WTC11 (cell line): ENCODE measurements at regions not wholly inside any gene's neighbourhood (a gene's known extent, or its start where the extent isn't known, plus 50 kb on each side); places are given as distances from the start of the nearest gene placed in this dataset.

ENCODE experiments used
- ATAC-seq: fragments of 200-7000 bp; cut with Tn5 transposase; 2 replicates; pipeline ENCODE4 v1.10.0; 2021; ENCODE audit warnings: mild to moderate bottlenecking, moderate library complexity
- CTCF ChIA-PET: fragments of 300-600 bp; sonication (Branson Sonifier 250); formaldehyde crosslinking; loops from one replicate; lab custom pipeline; 2021; ENCODE audit warnings: antibody characterized with exemption; lab: Charles Lee
- POLR2A ChIA-PET: fragments of 350-600 bp; sonication (Branson Sonifier 250); formaldehyde crosslinking; loops from one replicate; lab custom pipeline; 2021; ENCODE audit warnings: antibody characterized with exemption; lab: Charles Lee
- DNase-seq: peaks from one replicate; pipeline ENCODE4 v3.0.0; 2021; ENCODE audit warnings: low spot score
- H3K27ac Mint-ChIP-seq: 2 replicates; pipeline ENCODE4 v1.8.0; 2021; ENCODE audit warnings: mixed read lengths
- H3K27me3 Mint-ChIP-seq: 2 replicates; pipeline ENCODE4 v1.8.0; 2021; ENCODE audit warnings: low read depth, mild to moderate bottlenecking, moderate library complexity, mixed read lengths
- H3K36me3 Mint-ChIP-seq: 2 replicates; pipeline ENCODE4 v1.8.0; 2021; ENCODE audit warnings: mixed read lengths
- H3K4me1 Mint-ChIP-seq: 2 replicates; pipeline ENCODE4 v1.8.0; 2022; ENCODE audit warnings: mixed read lengths
- H3K4me3 Mint-ChIP-seq: 2 replicates; pipeline ENCODE4 v1.8.0; 2021; ENCODE audit warnings: mild to moderate bottlenecking, moderate library complexity, mixed read lengths
- H3K9me3 Mint-ChIP-seq: 2 replicates; pipeline ENCODE4 v1.8.0; 2021; ENCODE audit warnings: mixed read lengths
- CREM ChIP-seq: sonication (generic); formaldehyde crosslinking; IDR thresholded peaks from 2 replicates; pipeline ENCODE4 v1.8.1; 2022; ENCODE audit warnings: mild to moderate bottlenecking, missing genetic modification reagents, moderate library complexity
- ELF4 ChIP-seq: sonication (generic); formaldehyde crosslinking; IDR thresholded peaks from 2 replicates; pipeline ENCODE4 v1.8.1; 2022; ENCODE audit warnings: low read depth, mild to moderate bottlenecking, moderate library complexity, missing genetic modification reagents
- EMX1 ChIP-seq: fragments of 250-450 bp; sonication (Bioruptor Pico); IDR thresholded peaks from 2 replicates; pipeline ENCODE4 v1.8.0; 2021; ENCODE audit warnings: mild to moderate bottlenecking
- ETV6 ChIP-seq: sonication (generic); formaldehyde crosslinking; IDR thresholded peaks from 2 replicates; pipeline ENCODE4 v1.8.1; 2022; ENCODE audit warnings: mild to moderate bottlenecking, missing genetic modification reagents
- GABPB1 ChIP-seq: sonication (generic); formaldehyde crosslinking; IDR thresholded peaks from 2 replicates; pipeline ENCODE4 v1.8.1; 2023; ENCODE audit warnings: mild to moderate bottlenecking, missing genetic modification reagents
- JUN ChIP-seq: sonication (generic); formaldehyde crosslinking; IDR thresholded peaks from 2 replicates; pipeline ENCODE4 v1.8.0; 2023; ENCODE audit warnings: mild to moderate bottlenecking, missing genetic modification reagents
- MYBL2 ChIP-seq: sonication (generic); formaldehyde crosslinking; IDR thresholded peaks from 2 replicates; pipeline ENCODE4 v1.8.1; 2023; ENCODE audit warnings: mild to moderate bottlenecking, moderate library complexity, missing genetic modification reagents
- NFYB ChIP-seq: sonication (generic); formaldehyde crosslinking; conservative IDR thresholded peaks from 2 replicates; pipeline ENCODE4 v1.8.0; 2022; ENCODE audit warnings: low read depth, missing genetic modification reagents
- SP1 ChIP-seq: sonication (generic); formaldehyde crosslinking; conservative IDR thresholded peaks from 2 replicates; pipeline ENCODE4 v1.8.1; 2022; ENCODE audit warnings: missing genetic modification reagents
- TEAD1 ChIP-seq: sonication (generic); formaldehyde crosslinking; IDR thresholded peaks from 2 replicates; pipeline ENCODE4 v1.8.0; 2022; ENCODE audit warnings: mild to moderate bottlenecking, missing genetic modification reagents
- TF ChIP-seq, protein P1 (sequence below): sonication (generic); formaldehyde crosslinking; conservative IDR thresholded peaks from 2 replicates; pipeline ENCODE4 v1.8.1; 2023; ENCODE audit warnings: mild to moderate bottlenecking, low read depth, missing genetic modification reagents, moderate library complexity
- TF ChIP-seq, protein P2 (sequence below): sonication (generic); formaldehyde crosslinking; IDR thresholded peaks from 2 replicates; pipeline ENCODE4 v1.8.0; 2023; ENCODE audit warnings: missing genetic modification reagents, mild to moderate bottlenecking, borderline replicate concordance
- TF ChIP-seq, protein P3 (sequence below): fragments of 250-450 bp; sonication (Bioruptor Pico); IDR thresholded peaks from 2 replicates; pipeline ENCODE4 v1.9.0; 2021; ENCODE audit warnings: mild to moderate bottlenecking, borderline replicate concordance
- TF ChIP-seq, protein P4 (sequence below): sonication (generic); formaldehyde crosslinking; IDR thresholded peaks from 2 replicates; pipeline ENCODE4 v1.8.0; 2022; ENCODE audit warnings: mild to moderate bottlenecking, missing genetic modification reagents
- TF ChIP-seq, protein P5 (sequence below): sonication (generic); formaldehyde crosslinking; IDR thresholded peaks from 2 replicates; pipeline ENCODE4 v1.8.0; 2022; ENCODE audit warnings: missing genetic modification reagents
- TF ChIP-seq, protein P6 (sequence below): sonication (generic); formaldehyde crosslinking; conservative IDR thresholded peaks from 2 replicates; pipeline ENCODE4 v1.8.1; 2022; ENCODE audit warnings: mild to moderate bottlenecking, missing genetic modification reagents
- TF ChIP-seq, protein P7 (sequence below): fragments of 250-450 bp; sonication (Bioruptor Pico); conservative IDR thresholded peaks from 2 replicates; pipeline ENCODE4 v1.9.0; 2021; ENCODE audit warnings: mild to moderate bottlenecking

DNA sequence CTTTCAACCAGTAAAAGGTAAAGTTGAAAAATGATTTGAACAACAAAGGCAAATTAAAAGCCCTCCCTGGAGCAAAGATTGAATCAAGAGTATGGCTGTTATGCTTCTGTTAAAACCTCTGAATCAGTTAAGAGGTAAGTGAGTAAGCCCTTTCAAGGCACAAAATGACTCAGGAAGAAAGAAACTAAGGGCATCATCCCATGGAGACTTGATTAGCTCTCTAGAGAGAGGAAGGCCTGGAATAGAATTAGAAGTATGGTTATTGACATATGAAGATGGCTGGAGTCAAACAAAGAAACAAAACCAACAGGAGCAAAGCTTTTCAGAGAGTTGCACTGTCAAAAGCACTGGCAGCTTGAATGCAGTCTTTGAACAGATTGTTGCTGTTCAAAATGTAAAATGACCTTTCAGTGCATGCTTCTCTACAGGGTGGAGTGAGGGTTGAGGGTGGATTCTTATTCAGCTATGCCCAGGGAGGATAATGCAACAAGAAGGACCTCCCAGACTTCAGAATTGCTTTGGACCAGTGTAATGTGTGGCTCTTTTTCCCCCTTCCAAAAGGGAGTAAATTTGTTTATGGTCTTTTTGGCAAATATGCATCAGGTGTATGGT, 365.5 kb downstream of the GBA3 start:
- POLR2A ChIA-PET, result no interaction called here

More for the DNA sequence above, 365.5 kb downstream of the GBA3 start:
- peaks cover 11% of the 10 kb centered on the region for H3K4me1 Mint-ChIP-seq
- peaks cover 4% of the 10 kb centered on the region; the same call in 1 of the 2 replicates for H3K9me3 Mint-ChIP-seq
- CTCF ChIA-PET, result no interaction called here
- no peak for DNase-seq
- H3K4me3 Mint-ChIP-seq, result no peak overlapping the region
- H3K27ac Mint-ChIP-seq, result no peak overlapping the region
- H3K36me3 Mint-ChIP-seq, result no peaks in the 10 kb centered on the region
- no peaks in the 10 kb centered on the region for H3K27me3 Mint-ChIP-seq
- ATAC-seq, result no peak
- TF ChIP-seq JUN (CRISPR knock-in tag) (no peak), EMX1 (CRISPR knock-in tag) (no peak), CREM (CRISPR knock-in tag) (no peak), ETV6 (CRISPR knock-in tag) (no peak), NFYB (no peak), SP1 (CRISPR knock-in tag) (no peak), GABPB1 (CRISPR knock-in tag) (no peak), ELF4 (CRISPR knock-in tag) (no peak), TEAD1 (CRISPR knock-in tag) (no peak), MYBL2 (CRISPR knock-in tag) (no peak)
- TF ChIP-seq, protein P1, sequence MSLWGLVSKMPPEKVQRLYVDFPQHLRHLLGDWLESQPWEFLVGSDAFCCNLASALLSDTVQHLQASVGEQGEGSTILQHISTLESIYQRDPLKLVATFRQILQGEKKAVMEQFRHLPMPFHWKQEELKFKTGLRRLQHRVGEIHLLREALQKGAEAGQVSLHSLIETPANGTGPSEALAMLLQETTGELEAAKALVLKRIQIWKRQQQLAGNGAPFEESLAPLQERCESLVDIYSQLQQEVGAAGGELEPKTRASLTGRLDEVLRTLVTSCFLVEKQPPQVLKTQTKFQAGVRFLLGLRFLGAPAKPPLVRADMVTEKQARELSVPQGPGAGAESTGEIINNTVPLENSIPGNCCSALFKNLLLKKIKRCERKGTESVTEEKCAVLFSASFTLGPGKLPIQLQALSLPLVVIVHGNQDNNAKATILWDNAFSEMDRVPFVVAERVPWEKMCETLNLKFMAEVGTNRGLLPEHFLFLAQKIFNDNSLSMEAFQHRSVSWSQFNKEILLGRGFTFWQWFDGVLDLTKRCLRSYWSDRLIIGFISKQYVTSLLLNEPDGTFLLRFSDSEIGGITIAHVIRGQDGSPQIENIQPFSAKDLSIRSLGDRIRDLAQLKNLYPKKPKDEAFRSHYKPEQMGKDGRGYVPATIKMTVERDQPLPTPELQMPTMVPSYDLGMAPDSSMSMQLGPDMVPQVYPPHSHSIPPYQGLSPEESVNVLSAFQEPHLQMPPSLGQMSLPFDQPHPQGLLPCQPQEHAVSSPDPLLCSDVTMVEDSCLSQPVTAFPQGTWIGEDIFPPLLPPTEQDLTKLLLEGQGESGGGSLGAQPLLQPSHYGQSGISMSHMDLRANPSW, result no peak
- TF ChIP-seq, protein P2, sequence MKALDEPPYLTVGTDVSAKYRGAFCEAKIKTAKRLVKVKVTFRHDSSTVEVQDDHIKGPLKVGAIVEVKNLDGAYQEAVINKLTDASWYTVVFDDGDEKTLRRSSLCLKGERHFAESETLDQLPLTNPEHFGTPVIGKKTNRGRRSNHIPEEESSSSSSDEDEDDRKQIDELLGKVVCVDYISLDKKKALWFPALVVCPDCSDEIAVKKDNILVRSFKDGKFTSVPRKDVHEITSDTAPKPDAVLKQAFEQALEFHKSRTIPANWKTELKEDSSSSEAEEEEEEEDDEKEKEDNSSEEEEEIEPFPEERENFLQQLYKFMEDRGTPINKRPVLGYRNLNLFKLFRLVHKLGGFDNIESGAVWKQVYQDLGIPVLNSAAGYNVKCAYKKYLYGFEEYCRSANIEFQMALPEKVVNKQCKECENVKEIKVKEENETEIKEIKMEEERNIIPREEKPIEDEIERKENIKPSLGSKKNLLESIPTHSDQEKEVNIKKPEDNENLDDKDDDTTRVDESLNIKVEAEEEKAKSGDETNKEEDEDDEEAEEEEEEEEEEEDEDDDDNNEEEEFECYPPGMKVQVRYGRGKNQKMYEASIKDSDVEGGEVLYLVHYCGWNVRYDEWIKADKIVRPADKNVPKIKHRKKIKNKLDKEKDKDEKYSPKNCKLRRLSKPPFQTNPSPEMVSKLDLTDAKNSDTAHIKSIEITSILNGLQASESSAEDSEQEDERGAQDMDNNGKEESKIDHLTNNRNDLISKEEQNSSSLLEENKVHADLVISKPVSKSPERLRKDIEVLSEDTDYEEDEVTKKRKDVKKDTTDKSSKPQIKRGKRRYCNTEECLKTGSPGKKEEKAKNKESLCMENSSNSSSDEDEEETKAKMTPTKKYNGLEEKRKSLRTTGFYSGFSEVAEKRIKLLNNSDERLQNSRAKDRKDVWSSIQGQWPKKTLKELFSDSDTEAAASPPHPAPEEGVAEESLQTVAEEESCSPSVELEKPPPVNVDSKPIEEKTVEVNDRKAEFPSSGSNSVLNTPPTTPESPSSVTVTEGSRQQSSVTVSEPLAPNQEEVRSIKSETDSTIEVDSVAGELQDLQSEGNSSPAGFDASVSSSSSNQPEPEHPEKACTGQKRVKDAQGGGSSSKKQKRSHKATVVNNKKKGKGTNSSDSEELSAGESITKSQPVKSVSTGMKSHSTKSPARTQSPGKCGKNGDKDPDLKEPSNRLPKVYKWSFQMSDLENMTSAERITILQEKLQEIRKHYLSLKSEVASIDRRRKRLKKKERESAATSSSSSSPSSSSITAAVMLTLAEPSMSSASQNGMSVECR (CRISPR knock-in tag), result no peak
- TF ChIP-seq, protein P3, sequence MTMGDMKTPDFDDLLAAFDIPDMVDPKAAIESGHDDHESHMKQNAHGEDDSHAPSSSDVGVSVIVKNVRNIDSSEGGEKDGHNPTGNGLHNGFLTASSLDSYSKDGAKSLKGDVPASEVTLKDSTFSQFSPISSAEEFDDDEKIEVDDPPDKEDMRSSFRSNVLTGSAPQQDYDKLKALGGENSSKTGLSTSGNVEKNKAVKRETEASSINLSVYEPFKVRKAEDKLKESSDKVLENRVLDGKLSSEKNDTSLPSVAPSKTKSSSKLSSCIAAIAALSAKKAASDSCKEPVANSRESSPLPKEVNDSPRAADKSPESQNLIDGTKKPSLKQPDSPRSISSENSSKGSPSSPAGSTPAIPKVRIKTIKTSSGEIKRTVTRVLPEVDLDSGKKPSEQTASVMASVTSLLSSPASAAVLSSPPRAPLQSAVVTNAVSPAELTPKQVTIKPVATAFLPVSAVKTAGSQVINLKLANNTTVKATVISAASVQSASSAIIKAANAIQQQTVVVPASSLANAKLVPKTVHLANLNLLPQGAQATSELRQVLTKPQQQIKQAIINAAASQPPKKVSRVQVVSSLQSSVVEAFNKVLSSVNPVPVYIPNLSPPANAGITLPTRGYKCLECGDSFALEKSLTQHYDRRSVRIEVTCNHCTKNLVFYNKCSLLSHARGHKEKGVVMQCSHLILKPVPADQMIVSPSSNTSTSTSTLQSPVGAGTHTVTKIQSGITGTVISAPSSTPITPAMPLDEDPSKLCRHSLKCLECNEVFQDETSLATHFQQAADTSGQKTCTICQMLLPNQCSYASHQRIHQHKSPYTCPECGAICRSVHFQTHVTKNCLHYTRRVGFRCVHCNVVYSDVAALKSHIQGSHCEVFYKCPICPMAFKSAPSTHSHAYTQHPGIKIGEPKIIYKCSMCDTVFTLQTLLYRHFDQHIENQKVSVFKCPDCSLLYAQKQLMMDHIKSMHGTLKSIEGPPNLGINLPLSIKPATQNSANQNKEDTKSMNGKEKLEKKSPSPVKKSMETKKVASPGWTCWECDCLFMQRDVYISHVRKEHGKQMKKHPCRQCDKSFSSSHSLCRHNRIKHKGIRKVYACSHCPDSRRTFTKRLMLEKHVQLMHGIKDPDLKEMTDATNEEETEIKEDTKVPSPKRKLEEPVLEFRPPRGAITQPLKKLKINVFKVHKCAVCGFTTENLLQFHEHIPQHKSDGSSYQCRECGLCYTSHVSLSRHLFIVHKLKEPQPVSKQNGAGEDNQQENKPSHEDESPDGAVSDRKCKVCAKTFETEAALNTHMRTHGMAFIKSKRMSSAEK (CRISPR knock-in tag), result no peak
- TF ChIP-seq, protein P4, sequence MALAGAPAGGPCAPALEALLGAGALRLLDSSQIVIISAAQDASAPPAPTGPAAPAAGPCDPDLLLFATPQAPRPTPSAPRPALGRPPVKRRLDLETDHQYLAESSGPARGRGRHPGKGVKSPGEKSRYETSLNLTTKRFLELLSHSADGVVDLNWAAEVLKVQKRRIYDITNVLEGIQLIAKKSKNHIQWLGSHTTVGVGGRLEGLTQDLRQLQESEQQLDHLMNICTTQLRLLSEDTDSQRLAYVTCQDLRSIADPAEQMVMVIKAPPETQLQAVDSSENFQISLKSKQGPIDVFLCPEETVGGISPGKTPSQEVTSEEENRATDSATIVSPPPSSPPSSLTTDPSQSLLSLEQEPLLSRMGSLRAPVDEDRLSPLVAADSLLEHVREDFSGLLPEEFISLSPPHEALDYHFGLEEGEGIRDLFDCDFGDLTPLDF, result no peak
- TF ChIP-seq, protein P5, sequence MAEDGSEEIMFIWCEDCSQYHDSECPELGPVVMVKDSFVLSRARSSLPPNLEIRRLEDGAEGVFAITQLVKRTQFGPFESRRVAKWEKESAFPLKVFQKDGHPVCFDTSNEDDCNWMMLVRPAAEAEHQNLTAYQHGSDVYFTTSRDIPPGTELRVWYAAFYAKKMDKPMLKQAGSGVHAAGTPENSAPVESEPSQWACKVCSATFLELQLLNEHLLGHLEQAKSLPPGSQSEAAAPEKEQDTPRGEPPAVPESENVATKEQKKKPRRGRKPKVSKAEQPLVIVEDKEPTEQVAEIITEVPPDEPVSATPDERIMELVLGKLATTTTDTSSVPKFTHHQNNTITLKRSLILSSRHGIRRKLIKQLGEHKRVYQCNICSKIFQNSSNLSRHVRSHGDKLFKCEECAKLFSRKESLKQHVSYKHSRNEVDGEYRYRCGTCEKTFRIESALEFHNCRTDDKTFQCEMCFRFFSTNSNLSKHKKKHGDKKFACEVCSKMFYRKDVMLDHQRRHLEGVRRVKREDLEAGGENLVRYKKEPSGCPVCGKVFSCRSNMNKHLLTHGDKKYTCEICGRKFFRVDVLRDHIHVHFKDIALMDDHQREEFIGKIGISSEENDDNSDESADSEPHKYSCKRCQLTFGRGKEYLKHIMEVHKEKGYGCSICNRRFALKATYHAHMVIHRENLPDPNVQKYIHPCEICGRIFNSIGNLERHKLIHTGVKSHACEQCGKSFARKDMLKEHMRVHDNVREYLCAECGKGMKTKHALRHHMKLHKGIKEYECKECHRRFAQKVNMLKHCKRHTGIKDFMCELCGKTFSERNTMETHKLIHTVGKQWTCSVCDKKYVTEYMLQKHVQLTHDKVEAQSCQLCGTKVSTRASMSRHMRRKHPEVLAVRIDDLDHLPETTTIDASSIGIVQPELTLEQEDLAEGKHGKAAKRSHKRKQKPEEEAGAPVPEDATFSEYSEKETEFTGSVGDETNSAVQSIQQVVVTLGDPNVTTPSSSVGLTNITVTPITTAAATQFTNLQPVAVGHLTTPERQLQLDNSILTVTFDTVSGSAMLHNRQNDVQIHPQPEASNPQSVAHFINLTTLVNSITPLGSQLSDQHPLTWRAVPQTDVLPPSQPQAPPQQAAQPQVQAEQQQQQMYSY (CRISPR knock-in tag), result no peak
- TF ChIP-seq, protein P6, sequence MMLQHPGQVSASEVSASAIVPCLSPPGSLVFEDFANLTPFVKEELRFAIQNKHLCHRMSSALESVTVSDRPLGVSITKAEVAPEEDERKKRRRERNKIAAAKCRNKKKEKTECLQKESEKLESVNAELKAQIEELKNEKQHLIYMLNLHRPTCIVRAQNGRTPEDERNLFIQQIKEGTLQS (CRISPR knock-in tag), result no peak
- TF ChIP-seq, protein P7, sequence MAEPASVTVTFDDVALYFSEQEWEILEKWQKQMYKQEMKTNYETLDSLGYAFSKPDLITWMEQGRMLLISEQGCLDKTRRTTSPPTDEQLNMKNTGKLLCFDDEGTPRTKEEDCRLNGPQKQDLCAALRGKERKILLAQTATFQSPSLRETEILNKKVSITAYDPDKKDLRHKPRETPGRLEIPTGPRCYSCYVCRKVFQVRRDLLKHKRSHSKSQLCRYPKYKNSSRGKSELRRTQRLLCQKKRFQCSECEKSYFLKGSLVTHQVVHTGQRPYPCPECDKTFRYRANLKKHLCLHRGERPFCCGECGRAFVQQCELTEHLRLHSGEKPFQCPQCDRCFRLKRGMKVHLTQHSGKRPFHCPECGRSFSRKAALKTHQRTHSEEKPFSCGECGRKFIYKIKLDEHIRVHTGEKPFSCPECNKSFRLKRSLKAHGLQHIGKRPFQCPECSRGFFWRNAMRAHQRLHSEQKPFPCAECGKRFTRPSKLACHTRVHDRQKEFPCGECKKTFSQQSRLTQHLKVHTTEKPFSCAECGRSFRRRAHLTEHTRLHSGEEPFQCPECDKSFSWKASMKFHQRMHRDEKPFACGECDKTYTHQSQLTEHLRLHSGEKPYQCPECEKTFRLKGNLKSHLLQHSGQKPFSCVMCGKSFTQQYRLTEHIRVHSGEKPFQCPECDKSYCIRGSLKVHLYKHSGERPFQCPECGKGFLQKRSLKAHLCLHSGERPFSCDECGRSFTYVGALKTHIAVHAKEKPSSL (CRISPR knock-in tag), result no peak
